Liver (tissue), 3 donors: ENCODE measurements at regions not wholly inside any gene's neighbourhood (a gene's known extent, or its start where the extent isn't known, plus 50 kb on each side); places are given as distances from the start of the nearest gene placed in this dataset.

Experiments used
- GABPA ChIP-seq, 2 donors: IDR thresholded peaks in 1 of 2; conservative IDR thresholded peaks in 1 of 2; 2 replicates each; pipeline ENCODE4 v1.6.1; 2016; ENCODE audit warnings: antibody characterized with exemption in 2 of 2, mild to moderate bottlenecking in 1 of 2, moderate library complexity in 1 of 2
- RXRA ChIP-seq, 2 donors: IDR thresholded peaks; 2 replicates each; pipeline ENCODE4 v1.6.1; 2017 to 2018; ENCODE audit warnings: antibody characterized with exemption in 2 of 2, mild to moderate bottlenecking in 1 of 2
- TF ChIP-seq, protein P1 (sequence below): fragments of 150-350 bp; IDR thresholded peaks from 2 replicates; pipeline ENCODE4 v1.5.1; 2017; ENCODE audit warnings: improper control_type of control experiment, low read depth, low read length; ENCODE audit not compliant: missing input control
- TF ChIP-seq, protein P2 (sequence below): IDR thresholded peaks from 2 replicates; pipeline ENCODE4 v1.6.1; 2016; ENCODE audit warnings: antibody characterized with exemption
- TF ChIP-seq, protein P3 (sequence below): IDR thresholded peaks from 2 replicates; pipeline ENCODE4 v1.6.1; 2016; ENCODE audit warnings: antibody characterized with exemption, mild to moderate bottlenecking
- TF ChIP-seq, protein P4 (sequence below): IDR thresholded peaks from 2 replicates; pipeline ENCODE4 v1.6.1; 2016; ENCODE audit warnings: antibody characterized with exemption
- donor health status: healthy.
- donor health status: healthy.

DNA sequence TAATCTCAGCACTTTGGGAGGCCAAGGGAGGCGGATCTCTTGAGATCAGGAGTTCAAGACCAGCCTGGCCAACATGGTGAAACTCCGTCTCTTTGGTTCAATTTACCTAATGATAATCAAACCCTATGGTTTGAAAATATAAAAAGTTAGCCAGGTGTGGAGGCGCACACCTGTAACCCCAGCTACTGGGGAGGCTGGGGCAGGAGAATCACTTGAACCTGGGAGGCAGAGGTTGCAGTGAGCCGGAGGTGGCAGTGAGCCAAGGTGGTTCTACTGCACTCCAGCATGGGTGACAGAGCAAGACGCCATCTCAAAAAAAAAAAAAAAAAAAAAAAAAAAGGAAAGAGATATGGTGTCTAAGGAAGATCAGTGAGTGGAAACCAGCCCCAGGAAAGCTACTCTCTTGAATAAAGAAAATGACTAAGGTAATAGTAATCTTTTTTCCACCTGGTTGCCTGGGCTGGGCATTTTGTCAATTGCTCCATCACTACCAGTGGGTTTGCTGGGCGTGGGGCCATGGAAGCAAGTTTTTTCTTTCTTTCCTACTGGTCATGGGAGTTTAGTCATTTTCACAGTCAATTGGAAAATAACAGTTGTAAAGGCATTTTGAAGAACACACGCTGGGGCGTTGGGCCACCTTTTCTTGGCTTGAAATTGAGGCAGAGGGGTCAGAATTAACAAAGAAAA, 387.6 kb upstream of the RGMA start:
- no peak for TF ChIP-seq GABPA (IDR thresholded peaks at IDR 0.05 in 1 of 2, conservative IDR thresholded peaks at IDR 0.05 in 1 of 2)
- TF ChIP-seq, protein P1, sequence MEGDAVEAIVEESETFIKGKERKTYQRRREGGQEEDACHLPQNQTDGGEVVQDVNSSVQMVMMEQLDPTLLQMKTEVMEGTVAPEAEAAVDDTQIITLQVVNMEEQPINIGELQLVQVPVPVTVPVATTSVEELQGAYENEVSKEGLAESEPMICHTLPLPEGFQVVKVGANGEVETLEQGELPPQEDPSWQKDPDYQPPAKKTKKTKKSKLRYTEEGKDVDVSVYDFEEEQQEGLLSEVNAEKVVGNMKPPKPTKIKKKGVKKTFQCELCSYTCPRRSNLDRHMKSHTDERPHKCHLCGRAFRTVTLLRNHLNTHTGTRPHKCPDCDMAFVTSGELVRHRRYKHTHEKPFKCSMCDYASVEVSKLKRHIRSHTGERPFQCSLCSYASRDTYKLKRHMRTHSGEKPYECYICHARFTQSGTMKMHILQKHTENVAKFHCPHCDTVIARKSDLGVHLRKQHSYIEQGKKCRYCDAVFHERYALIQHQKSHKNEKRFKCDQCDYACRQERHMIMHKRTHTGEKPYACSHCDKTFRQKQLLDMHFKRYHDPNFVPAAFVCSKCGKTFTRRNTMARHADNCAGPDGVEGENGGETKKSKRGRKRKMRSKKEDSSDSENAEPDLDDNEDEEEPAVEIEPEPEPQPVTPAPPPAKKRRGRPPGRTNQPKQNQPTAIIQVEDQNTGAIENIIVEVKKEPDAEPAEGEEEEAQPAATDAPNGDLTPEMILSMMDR, result no peak
- TF ChIP-seq, protein P2, sequence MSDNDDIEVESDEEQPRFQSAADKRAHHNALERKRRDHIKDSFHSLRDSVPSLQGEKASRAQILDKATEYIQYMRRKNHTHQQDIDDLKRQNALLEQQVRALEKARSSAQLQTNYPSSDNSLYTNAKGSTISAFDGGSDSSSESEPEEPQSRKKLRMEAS, result no peak
- TF ChIP-seq, protein P3, sequence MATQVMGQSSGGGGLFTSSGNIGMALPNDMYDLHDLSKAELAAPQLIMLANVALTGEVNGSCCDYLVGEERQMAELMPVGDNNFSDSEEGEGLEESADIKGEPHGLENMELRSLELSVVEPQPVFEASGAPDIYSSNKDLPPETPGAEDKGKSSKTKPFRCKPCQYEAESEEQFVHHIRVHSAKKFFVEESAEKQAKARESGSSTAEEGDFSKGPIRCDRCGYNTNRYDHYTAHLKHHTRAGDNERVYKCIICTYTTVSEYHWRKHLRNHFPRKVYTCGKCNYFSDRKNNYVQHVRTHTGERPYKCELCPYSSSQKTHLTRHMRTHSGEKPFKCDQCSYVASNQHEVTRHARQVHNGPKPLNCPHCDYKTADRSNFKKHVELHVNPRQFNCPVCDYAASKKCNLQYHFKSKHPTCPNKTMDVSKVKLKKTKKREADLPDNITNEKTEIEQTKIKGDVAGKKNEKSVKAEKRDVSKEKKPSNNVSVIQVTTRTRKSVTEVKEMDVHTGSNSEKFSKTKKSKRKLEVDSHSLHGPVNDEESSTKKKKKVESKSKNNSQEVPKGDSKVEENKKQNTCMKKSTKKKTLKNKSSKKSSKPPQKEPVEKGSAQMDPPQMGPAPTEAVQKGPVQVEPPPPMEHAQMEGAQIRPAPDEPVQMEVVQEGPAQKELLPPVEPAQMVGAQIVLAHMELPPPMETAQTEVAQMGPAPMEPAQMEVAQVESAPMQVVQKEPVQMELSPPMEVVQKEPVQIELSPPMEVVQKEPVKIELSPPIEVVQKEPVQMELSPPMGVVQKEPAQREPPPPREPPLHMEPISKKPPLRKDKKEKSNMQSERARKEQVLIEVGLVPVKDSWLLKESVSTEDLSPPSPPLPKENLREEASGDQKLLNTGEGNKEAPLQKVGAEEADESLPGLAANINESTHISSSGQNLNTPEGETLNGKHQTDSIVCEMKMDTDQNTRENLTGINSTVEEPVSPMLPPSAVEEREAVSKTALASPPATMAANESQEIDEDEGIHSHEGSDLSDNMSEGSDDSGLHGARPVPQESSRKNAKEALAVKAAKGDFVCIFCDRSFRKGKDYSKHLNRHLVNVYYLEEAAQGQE, result no peak
- TF ChIP-seq, protein P4, sequence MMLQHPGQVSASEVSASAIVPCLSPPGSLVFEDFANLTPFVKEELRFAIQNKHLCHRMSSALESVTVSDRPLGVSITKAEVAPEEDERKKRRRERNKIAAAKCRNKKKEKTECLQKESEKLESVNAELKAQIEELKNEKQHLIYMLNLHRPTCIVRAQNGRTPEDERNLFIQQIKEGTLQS, result no peak
- TF ChIP-seq RXRA (IDR thresholded peaks at IDR 0.05), result no peak
